Right lung (tissue), 2 donors: ENCODE measurements at regions not wholly inside any gene's neighbourhood (a gene's known extent, or its start where the extent isn't known, plus 50 kb on each side); places are given as distances from the start of the nearest gene placed in this dataset.
A peak's percentile ranks its signal among the peaks of the same experiment; 100 is the strongest.

Experiments used
- DNase-seq, 2 donors: peaks; one replicate each; pipeline ENCODE4 v3.0.0-alpha.2; 2013

DNA sequence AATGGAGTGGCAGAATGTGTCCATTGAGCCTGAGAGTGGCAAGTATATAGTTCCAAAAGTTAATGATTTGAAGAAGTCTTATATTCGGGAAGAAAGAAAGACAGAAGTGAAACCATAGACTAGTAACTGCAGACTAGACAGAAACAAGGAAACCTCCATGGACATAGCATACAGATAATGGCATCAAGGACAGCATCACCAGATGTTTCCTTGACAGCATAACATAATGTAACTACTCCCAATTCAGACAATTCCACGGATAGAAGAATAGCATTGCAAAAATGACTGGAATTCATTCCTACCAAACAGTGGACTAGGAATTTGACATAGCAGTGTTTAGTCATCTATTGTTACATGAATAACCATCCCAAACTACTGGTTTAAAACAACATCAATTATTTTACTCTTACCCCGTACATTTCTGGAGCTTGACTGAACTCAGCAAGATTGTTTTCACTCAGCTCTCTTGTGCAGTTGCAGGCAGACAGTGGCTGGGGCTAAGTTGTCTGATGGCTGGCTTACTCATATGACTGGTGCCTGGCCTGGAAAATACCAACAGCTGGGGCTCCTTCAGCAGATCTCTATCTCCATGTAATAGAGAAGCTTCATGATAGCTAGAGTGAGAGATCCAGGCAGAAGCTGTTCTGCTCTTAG lies 109.7 kb upstream of the GADL1 start:
- no peak for DNase-seq

DNA sequence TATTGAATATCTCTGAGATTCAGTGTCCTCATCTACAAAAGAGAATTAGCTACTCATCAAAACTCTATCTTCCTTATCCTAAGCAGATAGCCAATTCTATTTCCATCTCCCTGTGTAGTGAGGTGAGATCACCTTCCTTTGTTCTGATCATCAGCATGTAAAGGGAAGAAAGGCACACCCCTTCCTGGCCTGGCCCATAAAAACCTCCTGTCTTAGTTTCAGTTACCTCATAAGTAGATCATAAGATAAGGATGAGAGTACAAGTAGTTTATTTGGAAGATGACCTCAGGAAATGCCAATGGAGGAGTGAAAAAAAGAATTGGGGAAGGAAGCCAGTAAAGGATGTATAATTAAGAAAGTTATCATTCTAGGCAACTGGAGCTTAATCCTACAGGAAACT lies 114.5 kb upstream of the GADL1 start:
- DNase-seq: no peak

DNA sequence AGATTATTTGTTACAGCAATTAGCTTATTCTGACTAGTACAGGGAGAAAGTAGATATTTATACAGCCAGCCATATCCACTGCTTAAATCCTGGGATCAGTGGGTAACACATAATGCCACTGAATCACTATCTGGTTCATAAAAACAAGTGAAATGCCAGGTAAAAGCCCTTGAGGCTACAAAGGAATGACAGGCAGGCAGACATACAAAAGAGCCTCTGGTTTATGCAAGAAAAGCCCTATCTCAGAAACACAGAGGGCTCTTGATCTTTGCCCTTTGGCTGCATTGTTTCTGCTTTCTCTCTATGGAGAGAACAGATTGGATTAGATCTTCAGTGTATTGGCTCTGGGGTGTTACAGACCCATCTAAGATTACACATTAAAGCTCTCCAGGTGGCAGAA lies 115.4 kb upstream of the GADL1 start:
- DNase-seq: no peak

DNA sequence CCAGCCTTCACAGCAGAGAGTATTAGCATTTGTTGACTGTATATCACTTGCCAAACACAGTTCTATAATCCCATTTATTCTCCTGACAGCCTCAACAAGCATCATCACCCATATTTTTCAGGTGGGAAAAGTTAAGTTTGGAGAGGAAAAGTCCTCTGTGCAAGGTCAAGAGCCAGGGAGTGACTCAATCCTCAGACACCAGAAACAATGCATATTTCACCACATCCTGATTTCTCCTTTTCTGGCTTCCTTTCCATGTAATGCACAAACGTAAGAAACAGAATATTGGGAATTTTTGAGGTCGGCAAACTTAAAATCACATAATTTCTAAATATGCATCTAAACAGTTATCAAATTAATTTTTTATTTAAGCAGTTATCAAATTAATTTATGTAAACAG lies 116.0 kb upstream of the GADL1 start:
- DNase-seq: no peak

DNA sequence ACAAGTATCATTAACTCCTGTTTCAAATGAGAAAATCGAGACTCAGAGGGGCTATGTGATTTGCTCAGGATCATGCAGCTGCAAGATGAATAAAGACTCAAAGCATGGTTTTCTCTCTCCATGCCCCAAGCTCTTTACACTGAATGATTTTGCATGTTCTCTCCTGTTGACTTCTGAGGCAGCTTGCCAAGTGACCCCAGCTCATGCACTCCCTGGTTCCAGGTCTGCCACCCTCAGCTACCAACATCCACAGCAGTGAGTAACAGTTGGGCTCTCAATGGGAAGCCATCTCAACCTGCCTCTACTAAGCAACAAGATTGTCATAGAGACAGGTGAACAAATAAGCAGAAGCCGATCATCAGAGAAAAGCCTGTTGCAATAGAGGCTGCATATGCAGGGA lies 116.9 kb upstream of the GADL1 start:
- peak in 1 of 2 donors; percentile 8 for DNase-seq

DNA sequence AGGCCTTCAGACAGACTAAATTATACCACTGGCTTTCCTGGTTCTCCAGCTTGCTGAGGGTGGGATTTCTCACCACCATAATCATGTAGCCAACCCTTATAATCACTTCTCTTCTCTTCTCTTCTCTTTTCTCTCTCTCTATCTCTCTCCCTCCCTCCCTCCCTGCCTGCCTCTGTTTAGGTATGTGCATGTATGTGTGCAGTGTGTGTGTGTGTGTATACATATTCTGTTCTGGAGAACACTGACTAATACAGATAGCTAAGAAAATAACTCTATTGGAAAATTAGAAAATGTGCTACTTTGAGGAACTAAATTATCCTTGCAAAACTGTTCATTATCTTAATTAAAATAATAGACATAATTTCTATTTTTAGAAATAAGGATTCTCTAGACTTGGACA lies 118.6 kb upstream of the GADL1 start:
- DNase-seq: no peak

DNA sequence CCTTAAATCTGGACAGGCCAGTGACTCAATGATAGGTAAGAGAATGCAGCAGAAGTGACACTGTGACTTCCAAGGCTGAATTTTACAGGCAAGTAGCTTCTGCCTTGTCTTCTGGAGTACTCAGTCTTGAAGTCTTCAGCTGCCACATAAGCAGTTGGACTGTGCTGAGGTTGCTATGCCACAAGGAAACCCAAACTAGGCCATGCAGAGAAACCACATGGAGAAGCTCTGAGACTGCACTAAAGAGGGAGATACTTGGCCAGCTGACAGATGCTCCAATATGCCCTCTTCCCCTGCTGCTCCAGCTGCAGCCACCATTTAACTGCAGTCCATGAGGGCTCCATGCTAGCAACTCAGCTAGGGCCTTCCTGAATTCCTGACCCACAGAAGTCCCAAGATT lies 119.4 kb upstream of the GADL1 start:
- DNase-seq: no peak

DNA sequence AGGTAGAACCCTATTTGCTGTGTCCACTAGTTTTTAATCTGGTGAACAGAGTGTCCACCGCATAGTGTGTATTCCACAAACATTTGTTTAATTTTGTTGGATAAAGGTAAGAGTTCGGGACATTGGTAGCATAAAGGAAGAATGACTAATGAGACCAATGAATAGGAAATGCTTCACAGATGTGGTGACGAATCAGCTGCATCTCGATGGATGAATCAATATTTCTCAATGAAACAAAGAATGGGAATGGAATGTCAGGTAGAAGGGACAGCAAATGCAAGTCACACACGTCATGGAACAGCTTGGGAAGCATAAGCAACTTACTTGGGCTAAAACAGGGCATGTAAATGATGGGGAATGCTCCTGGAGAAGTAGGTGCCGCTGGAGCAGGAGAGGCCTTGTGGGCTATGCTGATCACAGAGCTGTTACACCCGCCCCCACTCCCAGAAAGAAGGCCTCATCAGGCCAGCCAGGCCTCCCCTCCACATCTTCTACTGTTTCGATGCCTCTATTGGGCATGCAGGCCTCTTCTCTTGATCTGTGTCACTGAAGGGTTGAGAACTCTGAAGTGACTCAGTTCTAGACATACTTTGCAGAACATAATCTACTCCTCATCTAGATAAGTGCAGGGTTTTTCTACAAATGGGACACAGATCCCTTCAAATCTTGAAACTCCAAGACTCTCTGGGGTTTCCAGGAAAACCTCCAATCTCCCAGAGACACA lies 120.0 kb upstream of the GADL1 start:
- no peak for DNase-seq

DNA sequence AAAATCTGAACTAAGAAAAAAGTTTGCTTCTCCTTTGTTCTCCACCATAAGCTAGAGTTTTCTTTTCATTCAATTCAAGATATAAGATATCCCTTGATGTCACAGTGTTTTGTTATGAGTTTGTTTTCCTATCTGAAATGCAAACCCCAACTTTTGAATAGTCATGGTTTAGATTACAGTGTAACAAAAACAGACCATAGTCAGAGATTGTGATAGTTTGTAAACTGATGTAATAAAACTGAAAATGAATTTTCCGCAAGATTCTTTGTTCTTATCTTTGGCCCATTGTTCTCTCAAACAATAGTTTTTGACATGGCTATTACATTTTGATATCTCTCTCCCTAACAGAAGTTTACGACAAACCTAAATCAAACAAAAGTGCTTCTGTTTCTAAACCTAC lies 121.7 kb upstream of the GADL1 start:
- DNase-seq: no peak

DNA sequence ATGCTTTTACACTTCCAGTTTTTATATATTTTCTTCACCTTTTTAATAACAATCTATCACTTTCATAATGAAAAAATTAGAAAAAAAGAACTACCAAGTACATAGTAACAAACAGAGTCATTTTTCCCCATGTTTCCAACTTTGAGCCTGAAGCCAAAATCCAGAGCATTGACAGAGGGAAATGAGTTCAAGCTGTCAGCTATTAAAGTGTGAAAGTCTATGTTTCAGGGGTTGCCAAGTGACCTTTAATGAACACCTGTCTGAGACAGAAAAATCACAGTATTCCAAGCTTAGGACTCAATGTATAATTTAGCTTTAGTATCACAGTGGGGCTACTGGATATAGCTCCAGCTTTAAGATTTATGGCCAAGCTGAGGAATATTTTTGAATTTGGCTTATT lies 128.3 kb upstream of the GADL1 start:
- DNase-seq: no peak

DNA sequence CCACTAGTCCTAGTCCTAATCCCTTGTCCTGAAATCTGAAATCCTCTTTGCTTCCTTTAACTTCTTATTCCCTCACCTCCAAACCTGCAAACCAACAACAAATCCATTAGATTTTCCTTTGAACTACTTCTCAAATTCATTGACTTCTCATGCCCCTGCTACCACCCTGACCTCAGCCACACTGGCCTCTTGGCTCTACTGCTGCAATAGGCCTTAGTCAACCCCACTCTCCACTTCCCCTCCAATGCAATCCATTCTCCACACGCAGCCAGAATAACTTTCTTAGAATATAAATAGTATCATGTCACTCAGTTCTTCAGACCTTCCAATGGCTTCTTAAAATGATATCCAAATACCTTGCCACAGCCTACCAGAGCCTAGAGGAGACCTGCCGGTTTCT lies 131.1 kb upstream of the GADL1 start:
- no peak for DNase-seq

DNA sequence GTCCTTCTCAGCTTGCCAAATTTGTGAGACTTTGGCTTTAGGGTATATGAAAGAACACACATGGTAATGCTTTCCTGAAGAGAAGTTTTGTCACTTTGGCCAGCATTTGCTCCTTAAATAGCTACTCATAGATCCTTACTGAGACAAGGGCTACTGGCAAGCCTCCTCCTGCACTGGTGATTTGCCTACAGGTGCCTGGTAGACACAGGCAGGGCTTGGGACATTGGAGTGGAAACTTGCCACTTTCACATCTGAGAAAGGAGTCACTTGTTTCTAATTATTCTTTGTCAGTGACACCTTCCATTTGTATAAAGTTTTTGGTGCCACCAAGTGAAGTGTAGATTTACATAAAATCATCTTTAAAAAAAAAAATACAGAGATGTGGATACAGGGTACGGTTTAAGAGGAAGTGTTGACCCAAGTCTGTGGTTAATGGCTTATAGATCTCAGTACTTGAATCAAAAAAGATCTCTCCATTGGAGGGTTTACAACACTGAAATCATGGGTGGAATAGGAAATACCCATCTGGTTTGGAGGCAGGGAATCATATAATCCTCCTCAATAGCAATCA lies 132.8 kb upstream of the GADL1 start:
- no peak for DNase-seq

DNA sequence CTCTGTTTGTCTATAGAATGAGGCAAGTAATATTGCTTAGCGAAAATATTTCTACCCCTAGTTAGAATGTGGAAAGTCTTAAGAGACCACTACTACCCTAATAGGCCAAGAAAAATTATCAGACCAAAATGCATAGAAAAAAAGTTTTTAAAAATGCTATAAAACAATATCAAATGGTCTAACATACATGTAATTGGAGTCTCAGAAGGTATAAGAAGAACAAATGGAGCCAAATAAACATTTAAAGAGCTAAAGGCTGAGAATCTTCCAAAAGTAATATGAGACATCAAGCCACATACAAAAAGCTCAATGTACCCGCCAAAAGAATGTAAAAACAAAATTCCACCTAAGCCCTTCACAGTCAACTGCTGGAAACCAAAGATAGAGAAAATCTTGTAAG lies 133.5 kb upstream of the GADL1 start:
- DNase-seq: no peak

DNA sequence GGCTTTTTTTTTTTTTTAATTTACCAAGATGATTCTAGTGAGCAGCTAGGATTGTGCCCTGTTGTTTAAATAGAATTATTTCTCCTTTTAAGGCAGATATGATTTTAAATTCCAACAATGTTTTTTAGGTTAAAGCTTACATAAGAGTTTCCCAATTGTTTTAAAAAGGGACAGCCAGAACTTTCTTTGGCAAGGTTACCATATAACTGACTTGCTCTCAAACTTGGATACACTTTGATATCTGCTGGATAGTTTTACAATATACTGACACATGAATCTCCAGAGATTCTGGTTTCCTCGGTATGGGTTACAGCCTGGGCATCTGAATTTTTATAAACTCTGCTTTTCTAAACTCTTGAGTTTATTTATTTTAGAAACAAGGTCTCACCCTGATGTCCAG lies 134.3 kb upstream of the GADL1 start:
- no peak for DNase-seq

DNA sequence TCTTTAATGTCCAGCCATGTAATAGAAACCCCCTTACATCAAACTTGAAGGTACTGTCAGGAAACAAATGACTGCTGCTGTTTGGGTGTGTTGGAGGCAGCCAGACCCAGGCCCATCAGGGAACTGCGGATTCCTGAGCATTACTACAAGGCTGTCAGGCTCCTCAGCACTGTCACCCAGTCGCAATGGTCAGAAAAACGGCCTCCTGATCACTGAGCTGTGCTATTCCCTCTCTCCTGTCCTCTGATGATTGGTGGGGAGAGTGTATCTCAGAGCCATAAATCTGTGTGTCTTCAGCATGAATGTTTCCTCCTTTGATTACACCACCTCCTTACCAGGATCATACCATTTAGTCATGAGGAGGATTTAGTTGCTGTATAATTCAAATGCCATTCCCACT lies 135.2 kb upstream of the GADL1 start:
- no peak for DNase-seq

DNA sequence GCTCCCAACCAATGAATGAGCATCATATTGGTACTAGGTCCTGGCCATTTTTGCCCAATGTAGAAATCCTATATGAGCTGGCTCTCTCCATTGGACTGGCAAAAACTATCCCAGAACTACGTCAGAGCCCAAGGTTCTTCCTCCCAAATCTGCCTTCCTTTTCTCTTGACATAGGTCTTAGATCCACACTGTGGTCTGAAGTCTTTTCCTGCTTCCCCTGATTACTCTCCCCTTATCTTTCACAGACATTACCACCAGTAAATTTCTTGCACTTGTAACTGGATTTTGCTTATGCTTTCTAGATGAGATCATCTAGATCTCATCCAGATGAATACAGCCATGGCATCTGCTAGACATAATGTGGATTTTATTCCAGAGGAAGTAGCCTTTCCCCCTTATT lies 141.2 kb upstream of the GADL1 start:
- DNase-seq: no peak

DNA sequence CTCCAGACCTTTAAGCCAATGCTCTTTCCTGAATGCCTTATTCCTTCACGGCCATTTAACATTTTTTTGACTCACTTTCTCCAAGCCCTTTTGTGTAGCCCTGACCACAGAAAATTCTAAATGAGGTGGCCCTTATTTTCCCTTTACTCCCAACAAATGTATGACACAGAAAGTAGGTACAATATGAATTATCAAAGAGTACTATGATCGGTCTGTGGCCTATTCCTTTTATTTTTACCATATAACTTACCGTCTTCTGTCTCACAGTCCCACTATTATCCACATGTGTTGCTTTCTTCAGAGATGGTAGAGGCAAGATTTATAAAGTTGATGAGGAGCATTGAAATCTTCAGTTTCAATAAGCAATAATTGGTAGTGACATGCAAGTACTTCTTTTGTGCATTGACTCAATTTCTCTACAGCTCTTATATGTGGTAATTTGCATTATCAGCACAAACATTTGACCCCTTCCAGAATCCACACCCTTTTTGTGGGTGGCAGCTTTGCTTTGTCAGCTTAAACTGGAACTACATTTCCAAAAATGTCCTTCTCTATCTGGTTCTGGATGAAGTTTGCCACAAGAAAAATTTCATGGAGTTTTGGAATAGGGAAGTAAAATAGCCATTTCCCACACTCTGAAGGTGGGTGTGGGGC lies 143.8 kb upstream of the GADL1 start:
- no peak for DNase-seq

DNA sequence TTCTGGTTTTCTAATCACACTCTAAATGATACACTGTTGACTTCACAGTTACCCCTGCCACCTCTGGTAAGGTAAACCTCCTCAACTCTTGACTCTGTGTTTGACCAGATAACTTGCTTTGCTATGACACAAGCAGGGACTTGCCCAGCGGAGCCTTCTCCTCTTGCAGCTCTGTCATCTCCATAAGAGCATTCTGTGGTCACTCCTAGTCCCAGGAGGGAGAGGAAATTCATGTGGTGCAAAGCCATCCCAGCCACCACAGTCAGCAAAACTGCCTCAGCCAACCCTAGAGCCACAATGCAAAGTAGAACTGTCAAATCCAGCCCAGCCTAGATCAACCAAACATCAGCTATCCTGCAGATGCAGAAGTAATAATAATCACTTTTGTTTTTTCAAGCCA lies 144.7 kb upstream of the GADL1 start:
- no peak for DNase-seq

DNA sequence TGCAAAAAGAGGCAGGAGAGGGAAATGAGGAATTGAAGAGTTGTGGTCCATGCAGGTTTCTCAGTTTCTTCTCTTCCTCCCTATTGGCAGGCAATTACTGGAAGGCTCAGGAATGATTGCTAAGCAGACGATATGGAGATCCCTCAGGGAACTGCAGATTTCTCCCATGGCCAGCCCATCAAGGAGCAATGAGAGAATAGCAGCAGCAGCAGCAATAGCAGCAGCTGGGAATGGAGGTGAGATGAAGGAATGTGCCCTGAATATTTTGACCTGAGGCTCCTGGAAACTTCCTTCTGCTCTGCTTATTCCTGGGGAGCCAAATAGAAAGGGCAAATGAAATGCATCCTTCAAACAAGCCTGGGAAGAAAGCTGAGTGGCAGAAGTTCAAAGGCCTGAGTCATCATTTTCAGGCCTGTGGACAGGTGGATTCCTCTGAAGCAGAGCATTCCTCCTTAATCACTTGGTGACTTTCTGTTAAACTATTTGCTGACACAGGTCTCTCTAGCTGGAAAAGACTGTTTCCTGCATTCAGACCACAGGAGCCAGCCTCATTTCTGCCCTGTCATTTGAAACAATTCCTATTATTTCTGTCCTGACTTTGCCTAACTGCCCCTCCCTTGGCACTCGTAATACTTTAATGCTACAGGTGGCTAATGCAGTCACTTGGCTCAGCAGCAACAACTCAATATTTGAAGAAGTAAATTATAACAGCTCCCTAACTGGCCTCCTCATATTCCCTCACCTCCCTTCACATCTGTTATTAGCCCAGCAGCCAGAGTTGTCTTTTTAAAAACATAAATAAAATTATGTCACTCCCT lies 146.9 kb upstream of the GADL1 start:
- no peak for DNase-seq

DNA sequence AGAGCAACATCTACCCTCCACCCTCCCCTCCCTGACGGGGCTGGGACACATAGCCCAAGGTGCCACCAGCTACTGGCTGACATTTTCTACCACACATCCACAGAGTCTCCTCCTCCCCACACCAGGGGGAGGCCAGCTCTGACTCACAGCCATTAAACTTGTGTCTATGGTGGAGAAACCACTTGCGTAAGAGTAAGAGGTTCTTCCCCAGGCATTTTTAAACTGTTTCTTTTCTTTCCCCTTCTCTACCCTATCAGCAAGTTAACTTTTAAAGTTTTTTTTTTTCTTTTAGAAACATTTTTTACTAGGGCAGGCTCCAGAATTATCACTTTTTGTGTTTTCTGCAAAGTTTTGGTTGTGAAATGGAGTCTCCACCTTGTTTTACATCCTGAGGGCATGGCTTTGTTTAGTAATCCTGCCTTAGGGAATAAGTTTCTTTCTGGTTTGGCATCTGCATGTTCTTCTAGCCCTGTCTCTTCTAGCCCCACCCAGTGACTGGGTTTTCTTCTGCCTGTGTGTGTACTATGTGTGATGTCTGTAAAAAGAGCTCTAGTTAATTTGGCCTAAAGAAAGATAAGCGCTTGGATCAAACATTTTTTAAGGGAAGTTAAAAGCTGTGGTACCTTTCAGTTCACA lies 148.8 kb upstream of the GADL1 start:
- no peak for DNase-seq

DNA sequence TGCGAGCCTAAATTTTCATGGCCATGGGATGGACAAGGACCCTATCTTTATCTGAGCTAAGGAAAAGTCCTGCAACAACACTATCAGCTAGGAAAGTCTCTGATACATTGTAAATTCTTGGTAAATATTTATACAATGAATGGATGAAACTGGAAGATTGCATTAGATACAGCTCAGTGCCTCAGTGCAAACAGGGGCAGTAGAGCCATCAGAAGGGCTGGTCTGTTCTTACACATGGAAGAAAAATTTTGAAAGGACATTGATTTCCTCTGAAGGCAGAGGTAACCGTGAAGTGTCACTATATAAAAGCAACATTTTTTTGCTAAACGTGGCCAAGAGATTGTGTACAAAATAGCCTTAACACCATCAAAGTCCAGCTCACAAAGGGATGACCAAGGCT lies 153.2 kb upstream of the GADL1 start:
- no peak for DNase-seq

DNA sequence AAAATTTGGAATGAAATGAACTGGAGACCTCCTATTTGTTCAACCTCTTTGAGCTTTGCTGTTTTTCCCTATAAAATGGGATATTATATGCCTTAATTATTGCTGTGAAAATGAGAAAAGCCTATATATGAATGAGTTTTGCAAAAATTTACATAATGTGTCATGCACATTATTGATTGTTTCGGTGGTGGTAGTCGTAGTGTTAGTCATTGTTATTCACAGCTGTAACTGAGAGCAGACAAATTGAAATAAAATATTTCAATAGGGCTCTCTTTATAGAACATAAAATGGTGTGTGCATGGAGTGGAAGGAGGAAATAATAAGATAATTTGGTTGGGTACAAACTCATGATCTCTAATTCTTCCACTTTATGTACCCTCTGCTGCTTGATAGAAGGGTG lies 153.7 kb upstream of the GADL1 start:
- no peak for DNase-seq
